Right lobe of liver (tissue), 6 donors: ENCODE measurements at regions not wholly inside any gene's neighbourhood (a gene's known extent, or its start where the extent isn't known, plus 50 kb on each side); places are given as distances from the start of the nearest gene placed in this dataset.
A peak's percentile ranks its signal among the peaks of the same experiment; 100 is the strongest.

Experiments
- ATAC-seq, 4 donors: fragments of 200-7000 bp; cut with Tn5 transposase; one replicate each; pipeline ENCODE4 v1.9.1; 2020; ENCODE audit warnings: mild to moderate bottlenecking in 4 of 4, moderate library complexity in 4 of 4
- DNase-seq, 3 donors: peaks; one replicate each; pipeline ENCODE4 v3.0.0-alpha.2; 2020
- H3K27ac ChIP-seq, 3 donors: fragments of 200-600 bp; one replicate each; pipeline ENCODE4 v1.8.0; 2022
- H3K27me3 ChIP-seq, 2 donors: fragments of 200-600 bp; one replicate each; pipeline ENCODE4 v1.8.0; 2022
- H3K36me3 ChIP-seq, 4 donors: fragments of 200-600 bp; sonication (generic) in 1 of 4; one replicate each; pipeline versions ENCODE4 v1.5.1 to v1.8.0; 2017 to 2022; ENCODE audit warnings: control low read depth in 1 of 4
- H3K4me1 ChIP-seq, 4 donors: fragments of 200-600 bp; sonication (generic) in 1 of 4; one replicate each; pipeline versions ENCODE4 v1.5.1 to v1.8.0; 2017 to 2022; ENCODE audit warnings: control low read depth in 1 of 4
- H3K4me3 ChIP-seq, 3 donors: fragments of 200-600 bp; one replicate each; pipeline ENCODE4 v1.8.0; 2022
- H3K9me3 ChIP-seq, 4 donors: fragments of 200-600 bp; sonication (generic) in 1 of 4; one replicate each; pipeline versions ENCODE4 v1.5.1 to v1.8.0; 2017 to 2022; ENCODE audit warnings: control low read depth in 1 of 4
- CTCF ChIP-seq, 4 donors: fragments of 200-600 bp in 3 of 4; fragments of 450-650 bp in 1 of 4; IDR thresholded peaks; one replicate each; pipeline versions ENCODE4 v1.5.1 to v1.8.0; 2016 to 2022; ENCODE audit warnings: antibody characterized with exemption in 4 of 4, mild to moderate bottlenecking in 2 of 4
- POLR2A ChIP-seq: fragments of 450-650 bp; IDR thresholded peaks from one replicate; pipeline ENCODE4 v1.6.1; 2017; ENCODE audit warnings: antibody characterized with exemption, mild to moderate bottlenecking
- WGBS: methylation state at CpG from one replicate; pipeline ENCODE4 v1.1.6; 2018; ENCODE audit warnings: low coverage, low lambda C conversion rate; ENCODE audit not compliant: insufficient coverage; ENCODE audit errors: missing lambda C conversion rate; 5-methylcytosine and 5-hydroxymethylcytosine counted together
- intact Hi-C, 2 donors: fragments of 100-400 bp; cut with DNase I; formaldehyde crosslinking; loops; one replicate each; pipeline versions ENCODE4 v1.11.2 to v1.14.1; 2022
- donor health status: DM: no; HTN: yes; CAD: no.
- donor health status: DM: no; HTN: no; CAD: no.
- donor health status: DM: no; HTN: no; CAD: no.
- donor health status: DM: no; HTN: yes; CAD: no.
- donor health status: DM: no; HTN: yes; CAD: no.

DNA sequence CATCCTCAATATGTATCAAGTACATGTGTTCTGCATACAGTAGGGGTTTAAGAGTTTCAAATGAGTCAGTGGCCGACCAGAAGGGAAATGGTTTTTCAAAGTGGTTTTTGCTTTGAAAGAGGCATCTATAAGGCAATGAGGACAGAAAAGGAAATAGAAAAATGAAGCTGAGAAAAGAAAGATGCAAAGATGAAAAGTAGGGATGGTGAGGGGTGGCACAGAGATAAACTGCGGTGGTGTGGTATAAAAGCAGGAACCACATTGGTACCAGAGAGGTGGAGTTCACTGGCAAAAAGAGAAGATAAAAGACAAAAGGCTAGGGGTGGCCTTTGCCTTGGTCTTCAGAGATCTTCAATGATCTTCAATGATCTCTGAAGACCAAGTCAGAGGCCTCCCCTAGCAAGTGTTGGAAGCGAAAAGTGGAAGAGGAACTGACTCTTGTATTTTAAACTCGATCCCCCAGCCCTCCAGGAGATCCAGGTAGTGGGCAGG, 144.0 kb upstream of the KRR1 start:
- no peak overlapping the region for H3K27ac ChIP-seq
- H3K27me3 ChIP-seq: no peaks in the 10 kb centered on the region
- 81% methylated on average over 4 of the region's 4 CpGs for WGBS
- no peak for TF ChIP-seq POLR2A
- TF ChIP-seq CTCF (IDR thresholded peaks at IDR 0.05): no peak
- no peaks in the 10 kb centered on the region for H3K9me3 ChIP-seq
- peaks cover 0 to 17% (median 2%) of the 10 kb centered on the region in 4 donors for H3K4me1 ChIP-seq
- H3K4me3 ChIP-seq: no peak overlapping the region
- DNase-seq (no peak), ATAC-seq (no peak)
- no peaks in the 10 kb centered on the region for H3K36me3 ChIP-seq
- intact Hi-C loops: no loop called here

DNA sequence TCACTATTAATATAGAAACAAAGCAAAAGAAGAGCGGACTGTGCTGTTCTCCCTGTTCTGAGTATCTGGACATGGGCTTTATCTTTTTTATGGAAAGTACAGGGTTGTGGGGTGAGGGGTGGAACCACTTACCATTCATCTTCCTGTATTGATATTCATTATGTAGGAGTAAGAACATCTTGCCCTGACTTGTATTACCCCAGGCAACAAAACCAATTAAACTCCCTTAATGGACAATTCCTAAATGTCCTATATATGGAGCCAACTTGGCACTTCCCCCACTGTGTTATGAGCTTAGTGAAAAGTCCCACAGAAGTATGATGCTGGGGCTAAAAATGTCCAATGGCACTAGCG, 139.9 kb upstream of the KRR1 start:
- TF ChIP-seq CTCF (IDR thresholded peaks at IDR 0.05) (no peak), POLR2A (no peak)
- H3K9me3 ChIP-seq: no peaks in the 10 kb centered on the region
- no peaks in the 10 kb centered on the region for H3K36me3 ChIP-seq
- no peak overlapping the region for H3K4me3 ChIP-seq
- intact Hi-C loops: no loop called here
- WGBS: 60% methylated on average over 2 of the region's 2 CpGs
- peaks cover 0 to 18% (median 2%) of the 10 kb centered on the region in 4 donors for H3K4me1 ChIP-seq
- H3K27ac ChIP-seq: peak overlapping the region in 2 of 3 donors; percentile 27 to 44
- DNase-seq (no peak), ATAC-seq (peak in 3 of 4 donors; percentile 24 to 50 (median 33))
- no peaks in the 10 kb centered on the region for H3K27me3 ChIP-seq

DNA sequence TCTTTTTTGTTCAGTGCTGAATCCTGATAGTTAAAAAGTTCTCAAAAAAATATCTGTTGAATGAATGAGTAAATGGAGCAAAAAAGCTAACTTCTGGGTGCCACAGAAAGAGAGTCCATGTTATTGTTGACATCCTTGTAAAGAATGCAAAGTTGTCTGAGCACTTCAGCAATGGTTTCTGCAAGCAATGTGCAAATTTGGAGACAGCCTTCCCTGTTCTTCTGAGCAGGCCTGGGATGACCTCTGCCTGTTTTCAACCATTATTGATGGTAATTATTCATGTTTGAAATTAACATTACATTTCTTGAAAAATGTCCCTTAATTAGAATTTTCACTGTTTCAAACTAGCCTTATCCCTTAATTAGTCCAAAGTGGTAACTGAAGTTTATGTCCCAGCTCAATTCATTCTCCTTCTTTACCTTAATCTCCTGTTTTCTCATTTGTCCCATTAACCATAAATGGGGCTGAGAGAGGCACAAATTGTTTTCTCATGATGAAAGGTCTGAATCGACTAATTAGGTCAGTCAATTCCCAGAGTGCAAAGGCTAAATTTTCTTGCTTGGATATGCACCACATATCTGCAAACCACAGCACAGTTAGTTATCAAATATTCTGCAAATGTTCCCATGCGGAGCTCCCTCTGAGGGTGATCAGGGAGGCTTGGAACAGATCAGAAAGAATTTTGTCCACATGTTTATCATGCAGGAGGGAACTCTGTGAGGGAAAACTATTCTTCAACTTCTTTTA, 139.4 kb upstream of the KRR1 start:
- no peak for TF ChIP-seq CTCF (IDR thresholded peaks at IDR 0.05)
- TF ChIP-seq POLR2A: no peak
- H3K36me3 ChIP-seq: no peaks in the 10 kb centered on the region
- peak overlapping the region in 2 of 3 donors; percentile 27 to 44 for H3K27ac ChIP-seq
- H3K9me3 ChIP-seq: no peaks in the 10 kb centered on the region
- intact Hi-C loops: no loop called here
- no peak overlapping the region for H3K4me3 ChIP-seq
- no peaks in the 10 kb centered on the region for H3K27me3 ChIP-seq
- peak; percentile 89 to 94 (median 90) for ATAC-seq
- H3K4me1 ChIP-seq: peaks cover 0 to 18% (median 2%) of the 10 kb centered on the region in 4 donors
- 17% methylated on average over 2 of the region's 2 CpGs for WGBS
- DNase-seq: no peak

DNA sequence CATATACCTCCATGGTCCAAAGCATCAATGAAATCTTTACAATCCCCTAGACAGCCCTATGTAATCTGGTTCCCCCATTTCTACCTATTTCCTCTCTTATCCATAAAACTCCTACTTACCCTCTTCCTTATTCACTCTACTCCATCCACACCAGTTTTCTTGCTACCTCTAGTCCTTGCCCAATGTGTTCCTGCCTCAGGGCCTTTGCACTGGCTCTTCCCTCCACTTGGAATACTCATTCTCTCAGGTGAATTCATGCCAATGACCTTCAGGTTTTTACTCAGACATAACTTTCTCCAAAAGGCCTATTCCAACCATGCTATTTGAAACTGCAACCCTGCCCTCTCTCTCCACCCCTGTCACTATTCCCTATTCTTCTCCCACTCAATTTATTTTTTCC, 138.7 kb upstream of the KRR1 start:
- no peak for TF ChIP-seq POLR2A
- no peak for DNase-seq
- Histone ChIP-seq H3K36me3 (no peaks in the 10 kb centered on the region), H3K4me1 (peaks cover 0 to 18% (median 2%) of the 10 kb centered on the region in 4 donors), H3K4me3 (no peak overlapping the region), H3K9me3 (no peaks in the 10 kb centered on the region), H3K27ac (no peak overlapping the region), H3K27me3 (no peaks in the 10 kb centered on the region)
- no peak for ATAC-seq
- intact Hi-C loops: no loop called here

DNA sequence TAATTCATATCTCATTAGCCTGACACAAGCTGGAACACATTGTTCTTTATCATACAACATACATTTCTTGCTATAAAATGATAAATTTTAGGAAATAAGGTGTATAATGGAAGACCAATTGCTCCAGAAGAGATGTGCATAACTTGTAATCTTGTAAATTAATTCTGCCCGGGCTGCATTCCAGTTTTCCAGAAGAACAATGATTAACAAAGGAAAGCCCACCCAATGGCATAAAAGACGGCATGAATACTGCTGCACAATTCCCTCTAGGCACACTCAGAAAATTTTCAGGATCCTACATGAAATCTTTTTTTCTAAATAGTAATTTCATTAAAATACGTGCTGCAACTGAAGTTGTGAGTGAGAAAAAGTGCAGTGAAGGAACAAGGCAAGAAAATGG, 137.4 kb upstream of the KRR1 start:
- intact Hi-C loops: no loop called here
- Histone ChIP-seq H3K36me3 (no peaks in the 10 kb centered on the region), H3K4me3 (no peak overlapping the region), H3K27ac (no peak overlapping the region), H3K9me3 (no peaks in the 10 kb centered on the region), H3K27me3 (no peaks in the 10 kb centered on the region), H3K4me1 (peaks cover 0 to 18% (median 2%) of the 10 kb centered on the region in 4 donors)
- no peak for ATAC-seq
- WGBS: 60% methylated on average over 3 of the region's 3 CpGs
- no peak for DNase-seq
- no peak for TF ChIP-seq POLR2A
- TF ChIP-seq CTCF (IDR thresholded peaks at IDR 0.05): no peak
